AG10803 (cell line): ENCODE measurements at regions not wholly inside any gene's neighbourhood (a gene's known extent, or its start where the extent isn't known, plus 50 kb on each side); places are given as distances from the start of the nearest gene placed in this dataset.
A peak's percentile ranks its signal among the peaks of the same experiment; 100 is the strongest.

Experiments used
- DNase-seq: peaks from one replicate; pipeline ENCODE4 v3.0.0; 2010; ENCODE audit warnings: low read depth
- H3K4me3 ChIP-seq: 2 replicates; pipeline ENCODE4 v1.5.1; 2011; ENCODE audit warnings: mild to moderate bottlenecking, low read length, control low read depth
- CTCF ChIP-seq: conservative IDR thresholded peaks from 2 replicates; pipeline ENCODE4 v1.5.1; 2011; ENCODE audit warnings: mild to moderate bottlenecking, low read length, control low read depth, inconsistent platforms

GRCh38 chr1:88204612-88205167 is 479.4 kb upstream of the PKN2 start:
- no peak for DNase-seq

GRCh38 chr1:88208389-88208788 is 475.7 kb upstream of the PKN2 start:
- DNase-seq, result no peak
- no peak for TF ChIP-seq CTCF
- H3K4me3 ChIP-seq, result no peak overlapping the region

More at GRCh38 chr1:88204612-88205167, 479.4 kb upstream of the PKN2 start:
- no peak overlapping the region for H3K4me3 ChIP-seq
- no peak for TF ChIP-seq CTCF

GRCh38 chr1:88210103-88210787 is 473.8 kb upstream of the PKN2 start:
- DNase-seq, result no peak

GRCh38 chr1:88216441-88216840 is 467.6 kb upstream of the PKN2 start:
- no peak for TF ChIP-seq CTCF
- no peak overlapping the region for H3K4me3 ChIP-seq
- DNase-seq, result no peak

More at GRCh38 chr1:88210103-88210787, 473.8 kb upstream of the PKN2 start:
- no peak overlapping the region for H3K4me3 ChIP-seq
- no peak for TF ChIP-seq CTCF

- TF ChIP-seq CTCF, result no peak
- DNase-seq, result no peak
- H3K4me3 ChIP-seq, result no peak overlapping the region
These were observed 466.7 kb upstream of the PKN2 start for GRCh38 chr1:88217386-88217785.

- no peak overlapping the region for H3K4me3 ChIP-seq
- TF ChIP-seq CTCF, result no peak
- DNase-seq, result no peak
These were observed 464.6 kb upstream of the PKN2 start for GRCh38 chr1:88219521-88219920.

GRCh38 chr1:88221411-88221810 is 462.7 kb upstream of the PKN2 start:
- no peak for TF ChIP-seq CTCF
- peak; percentile 50 for DNase-seq
- no peak overlapping the region for H3K4me3 ChIP-seq
